Body of pancreas (tissue), 4 donors: ENCODE measurements at regions not wholly inside any gene's neighbourhood (a gene's known extent, or its start where the extent isn't known, plus 50 kb on each side); places are given as distances from the start of the nearest gene placed in this dataset.

Experiments used
- POLR2A ChIP-seq, 3 donors: fragments of 450-650 bp; IDR thresholded peaks; one replicate each; pipeline ENCODE4 v1.6.1; 2016; ENCODE audit warnings: antibody characterized with exemption in 3 of 3, mild to moderate bottlenecking in 2 of 3
- TF ChIP-seq, protein P1 (sequence below), 7 experiments: fragments of 450-650 bp in 4 of 7; fragments of 200-600 bp in 3 of 7; sonication (generic) in 3 of 7; IDR thresholded peaks; one replicate each; pipeline ENCODE4 v1.5.1; 2016 to 2019; ENCODE audit warnings: antibody characterized with exemption in 7 of 7

DNA sequence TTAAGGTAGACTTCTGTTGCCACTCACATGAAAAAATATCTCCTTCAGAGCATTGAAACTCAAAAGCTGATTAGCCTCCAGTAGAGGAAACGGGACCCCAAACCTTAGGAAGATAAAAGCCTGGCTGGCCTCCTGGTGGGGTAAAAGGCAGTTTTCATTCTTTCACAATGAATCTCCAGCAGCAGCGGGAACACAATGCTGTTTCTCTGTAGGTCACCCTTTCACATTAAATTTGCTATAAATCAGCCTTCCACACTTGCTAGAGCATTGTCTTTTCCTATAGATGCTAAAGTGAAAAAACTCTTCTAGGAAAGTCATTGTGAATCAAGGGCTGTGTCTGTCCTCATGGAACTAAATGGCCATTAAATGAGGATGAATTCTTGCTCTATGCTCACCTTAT is 207.3 kb upstream of the MAGEB2 start:
- TF ChIP-seq, protein P1, sequence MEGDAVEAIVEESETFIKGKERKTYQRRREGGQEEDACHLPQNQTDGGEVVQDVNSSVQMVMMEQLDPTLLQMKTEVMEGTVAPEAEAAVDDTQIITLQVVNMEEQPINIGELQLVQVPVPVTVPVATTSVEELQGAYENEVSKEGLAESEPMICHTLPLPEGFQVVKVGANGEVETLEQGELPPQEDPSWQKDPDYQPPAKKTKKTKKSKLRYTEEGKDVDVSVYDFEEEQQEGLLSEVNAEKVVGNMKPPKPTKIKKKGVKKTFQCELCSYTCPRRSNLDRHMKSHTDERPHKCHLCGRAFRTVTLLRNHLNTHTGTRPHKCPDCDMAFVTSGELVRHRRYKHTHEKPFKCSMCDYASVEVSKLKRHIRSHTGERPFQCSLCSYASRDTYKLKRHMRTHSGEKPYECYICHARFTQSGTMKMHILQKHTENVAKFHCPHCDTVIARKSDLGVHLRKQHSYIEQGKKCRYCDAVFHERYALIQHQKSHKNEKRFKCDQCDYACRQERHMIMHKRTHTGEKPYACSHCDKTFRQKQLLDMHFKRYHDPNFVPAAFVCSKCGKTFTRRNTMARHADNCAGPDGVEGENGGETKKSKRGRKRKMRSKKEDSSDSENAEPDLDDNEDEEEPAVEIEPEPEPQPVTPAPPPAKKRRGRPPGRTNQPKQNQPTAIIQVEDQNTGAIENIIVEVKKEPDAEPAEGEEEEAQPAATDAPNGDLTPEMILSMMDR (IDR thresholded peaks at IDR 0.05) = no peak
- TF ChIP-seq POLR2A (IDR thresholded peaks at IDR 0.05) = no peak
